Activated CD8-positive, alpha-beta memory T cell treated with anti-CD3 and anti-CD28 coated beads, Interleukin-2, amount 10 ng/mL, durations not matched to agents 7 days and 5 days (primary cell): ENCODE measurements at regions not wholly inside any gene's neighbourhood (a gene's known extent, or its start where the extent isn't known, plus 50 kb on each side); places are given as distances from the start of the nearest gene placed in this dataset.

Source experiments
- ATAC-seq: fragments of 150-1000 bp; cut with Tn5 transposase; one replicate; pipeline ENCODE4 v1.10.0; 2021; ENCODE audit warnings: moderate library complexity
- CTCF ChIA-PET: fragments of 350-600 bp; sonication (Branson Sonifier 250); formaldehyde crosslinking; loops from one replicate; lab custom pipeline; 2021; ENCODE audit warnings: antibody characterized with exemption; lab: Charles Lee
- DNase-seq: peaks from one replicate; pipeline ENCODE4 v3.0.0-alpha.2; 2020
- H3K27ac Mint-ChIP-seq: one replicate; pipeline ENCODE4 v1.8.0; 2021; ENCODE audit warnings: mild to moderate bottlenecking, mixed read lengths
- H3K27me3 Mint-ChIP-seq: one replicate; pipeline ENCODE4 v1.8.0; 2021; ENCODE audit warnings: mixed read lengths
- H3K36me3 Mint-ChIP-seq: one replicate; pipeline ENCODE4 v1.8.0; 2021; ENCODE audit warnings: mild to moderate bottlenecking, mixed read lengths
- H3K4me1 Mint-ChIP-seq: one replicate; pipeline ENCODE4 v1.8.0; 2021; ENCODE audit warnings: mixed read lengths
- H3K4me3 Mint-ChIP-seq: one replicate; pipeline ENCODE4 v1.8.0; 2021; ENCODE audit warnings: mild to moderate bottlenecking, moderate library complexity, mixed read lengths
- H3K9me3 Mint-ChIP-seq: one replicate; pipeline ENCODE4 v1.8.0; 2022; ENCODE audit warnings: low read depth, mixed read lengths

GRCh38 chr7:25851332-25852210 is 300.4 kb upstream of the NFE2L3 start:
- peak overlapping the region; percentile 6 for H3K27ac Mint-ChIP-seq
- ATAC-seq, result peak; percentile 45
- CTCF ChIA-PET, result interaction anchor here (0.6 to 2.2 kb wide), 14 partner anchors 10 to 1310 kb away, joined by 3 to 17 read pairs (median 4); no protein-coding TSS in a partner anchor

GRCh38 chr7:25852211-25852938 is 299.6 kb upstream of the NFE2L3 start:
- H3K9me3 Mint-ChIP-seq, result no peaks in the 10 kb centered on the region
- H3K27ac Mint-ChIP-seq, result no peak overlapping the region
- no peak for ATAC-seq
- peak overlapping the region; percentile 41 for H3K4me3 Mint-ChIP-seq
- peaks cover 63% of the 10 kb centered on the region for H3K27me3 Mint-ChIP-seq
- DNase-seq, result no peak
- CTCF ChIA-PET, result interaction anchor here (0.6 to 2.2 kb wide), 14 partner anchors 9 to 1309 kb away, joined by 3 to 17 read pairs (median 4); no protein-coding TSS in a partner anchor
- no peaks in the 10 kb centered on the region for H3K36me3 Mint-ChIP-seq
- peaks cover 27% of the 10 kb centered on the region for H3K4me1 Mint-ChIP-seq

More at GRCh38 chr7:25851332-25852210, 300.4 kb upstream of the NFE2L3 start:
- Mint-ChIP-seq H3K27me3 (peaks cover 71% of the 10 kb centered on the region), H3K4me3 (peak overlapping the region; percentile 41), H3K36me3 (no peaks in the 10 kb centered on the region), H3K9me3 (no peaks in the 10 kb centered on the region), H3K4me1 (peaks cover 27% of the 10 kb centered on the region)
- DNase-seq, result peak; percentile 75

DNA sequence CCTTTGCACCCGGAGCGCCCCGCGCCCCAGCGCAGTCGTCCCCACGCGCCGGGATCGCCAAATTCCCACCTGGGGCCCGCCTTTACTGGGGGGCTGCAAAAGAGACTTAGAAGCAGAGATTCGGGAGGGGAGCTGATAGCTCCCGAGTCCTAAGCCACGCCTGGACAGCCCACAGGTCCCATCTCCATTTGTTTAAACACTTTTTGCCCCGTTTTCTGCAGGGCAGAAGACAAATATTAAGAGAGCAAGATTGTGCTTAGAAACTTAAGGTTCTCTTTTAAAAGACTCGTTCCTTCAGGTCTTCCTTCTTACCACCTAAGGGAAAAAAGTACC is 299.1 kb upstream of the NFE2L3 start:
- CTCF ChIA-PET, result interaction anchor here (1.4 to 2.2 kb wide), 4 partner anchors 12 to 1308 kb away, joined by 4 to 17 read pairs (median 8); no protein-coding TSS in a partner anchor
- no peaks in the 10 kb centered on the region for H3K9me3 Mint-ChIP-seq
- no peak overlapping the region for H3K27ac Mint-ChIP-seq
- no peaks in the 10 kb centered on the region for H3K36me3 Mint-ChIP-seq
- H3K4me1 Mint-ChIP-seq, result peaks cover 27% of the 10 kb centered on the region
- no peak overlapping the region for H3K4me3 Mint-ChIP-seq
- H3K27me3 Mint-ChIP-seq, result peaks cover 57% of the 10 kb centered on the region
- DNase-seq, result no peak
- ATAC-seq, result no peak

DNA sequence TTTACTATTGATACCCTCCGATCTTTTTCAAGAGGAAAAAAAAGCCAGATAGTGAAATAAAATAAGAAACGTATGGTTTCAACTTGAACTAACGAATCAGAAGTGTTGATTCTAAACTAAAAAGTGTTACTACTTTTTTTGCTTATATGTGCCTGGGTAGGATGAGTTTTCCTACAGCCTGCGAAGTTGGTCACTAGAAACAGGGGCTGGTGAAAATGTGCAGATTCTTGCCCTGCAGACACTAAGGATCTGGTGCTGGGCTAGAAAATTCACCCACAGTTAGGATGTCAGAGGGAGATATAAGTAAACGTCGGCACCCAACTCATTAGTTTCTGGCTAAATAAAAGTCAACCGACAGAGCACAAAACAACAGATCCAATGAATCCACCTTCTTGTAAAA is 298.7 kb upstream of the NFE2L3 start:
- no peaks in the 10 kb centered on the region for H3K36me3 Mint-ChIP-seq
- CTCF ChIA-PET, result interaction anchor here (1.6 kb wide), 1 partner anchor 9 kb away, joined by 5 read pairs; no protein-coding TSS in a partner anchor
- H3K4me3 Mint-ChIP-seq, result no peak overlapping the region
- no peaks in the 10 kb centered on the region for H3K9me3 Mint-ChIP-seq
- no peak for ATAC-seq
- peaks cover 57% of the 10 kb centered on the region for H3K27me3 Mint-ChIP-seq
- H3K4me1 Mint-ChIP-seq, result peaks cover 27% of the 10 kb centered on the region
- H3K27ac Mint-ChIP-seq, result no peak overlapping the region
- no peak for DNase-seq

GRCh38 chr7:25854059-25854458 is 297.9 kb upstream of the NFE2L3 start:
- no peak overlapping the region for H3K4me3 Mint-ChIP-seq
- ATAC-seq (no peak), DNase-seq (no peak)
- H3K4me1 Mint-ChIP-seq, result peaks cover 33% of the 10 kb centered on the region
- H3K36me3 Mint-ChIP-seq, result peaks cover 2% of the 10 kb centered on the region
- CTCF ChIA-PET, result interaction anchor here (0.9 to 1.6 kb wide), 2 partner anchors 9 to 594 kb away, joined by 4 to 5 read pairs; no protein-coding TSS in a partner anchor
- no peaks in the 10 kb centered on the region for H3K9me3 Mint-ChIP-seq
- H3K27ac Mint-ChIP-seq, result no peak overlapping the region
- peaks cover 56% of the 10 kb centered on the region for H3K27me3 Mint-ChIP-seq

DNA sequence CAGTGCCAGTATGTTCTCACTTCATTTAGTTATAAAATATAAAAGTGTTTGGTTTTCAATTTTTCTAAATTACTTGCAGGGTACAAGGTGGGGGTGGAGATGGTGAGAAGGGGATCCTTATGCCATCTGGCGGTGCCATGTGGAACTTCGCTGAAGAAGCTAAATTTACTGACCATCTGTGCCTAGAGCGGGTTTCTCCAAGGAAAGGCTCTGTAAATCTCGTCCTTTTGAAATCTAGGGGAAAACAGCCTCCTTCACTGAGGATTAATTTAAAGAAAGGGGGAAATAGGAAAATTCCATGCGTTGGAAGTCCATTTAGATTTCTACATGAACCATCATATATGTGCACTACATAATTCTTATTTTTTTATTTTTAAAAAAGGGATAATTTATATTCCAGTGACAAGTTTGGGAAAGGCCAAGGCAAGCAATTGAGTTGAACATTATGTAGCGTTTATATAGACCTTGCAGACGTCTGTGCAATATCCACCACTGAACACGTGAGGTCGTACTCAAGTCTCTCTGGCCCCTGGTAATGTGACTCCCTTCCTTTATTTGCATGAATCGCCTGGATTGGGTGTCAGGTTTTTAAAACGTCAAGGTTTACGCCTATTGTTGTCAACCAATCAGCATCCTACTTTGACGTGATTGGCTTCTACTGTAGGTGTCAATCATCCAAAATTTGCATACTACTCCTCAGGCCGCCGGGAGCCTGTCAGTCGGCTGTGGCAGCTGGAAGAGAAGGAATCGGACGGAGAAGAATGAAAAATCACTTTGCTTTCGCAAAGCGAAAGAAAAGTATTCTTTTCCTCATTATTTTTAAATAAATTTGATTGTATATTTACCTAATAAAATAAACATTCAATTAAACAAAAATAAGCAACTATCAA is 297.1 kb upstream of the NFE2L3 start:
- H3K4me3 Mint-ChIP-seq, result peak overlapping the region; percentile 42
- H3K36me3 Mint-ChIP-seq, result peaks cover 9% of the 10 kb centered on the region
- DNase-seq (peak; percentile 65), ATAC-seq (peak; percentile 38)
- no peaks in the 10 kb centered on the region for H3K9me3 Mint-ChIP-seq
- peak overlapping the region; percentile 46 for H3K27ac Mint-ChIP-seq
- H3K27me3 Mint-ChIP-seq, result peaks cover 49% of the 10 kb centered on the region
- CTCF ChIA-PET, result interaction anchor here (0.7 to 2.2 kb wide), 6 partner anchors 10 to 1306 kb away, joined by 3 to 6 read pairs (median 4); no protein-coding TSS in a partner anchor
- peaks cover 38% of the 10 kb centered on the region for H3K4me1 Mint-ChIP-seq

- no peak overlapping the region for H3K4me3 Mint-ChIP-seq
- peaks cover 37% of the 10 kb centered on the region for H3K27me3 Mint-ChIP-seq
- ATAC-seq, result no peak
- peaks cover 12% of the 10 kb centered on the region for H3K36me3 Mint-ChIP-seq
- H3K9me3 Mint-ChIP-seq, result no peaks in the 10 kb centered on the region
- CTCF ChIA-PET, result interaction anchor here (0.8 to 2.2 kb wide), 6 partner anchors 9 to 1305 kb away, joined by 3 to 6 read pairs (median 3); no protein-coding TSS in a partner anchor
- H3K4me1 Mint-ChIP-seq, result peaks cover 50% of the 10 kb centered on the region
- H3K27ac Mint-ChIP-seq, result no peak overlapping the region
- DNase-seq, result no peak
Observed at GRCh38 chr7:25855854-25856782, 295.9 kb upstream of the NFE2L3 start.

DNA sequence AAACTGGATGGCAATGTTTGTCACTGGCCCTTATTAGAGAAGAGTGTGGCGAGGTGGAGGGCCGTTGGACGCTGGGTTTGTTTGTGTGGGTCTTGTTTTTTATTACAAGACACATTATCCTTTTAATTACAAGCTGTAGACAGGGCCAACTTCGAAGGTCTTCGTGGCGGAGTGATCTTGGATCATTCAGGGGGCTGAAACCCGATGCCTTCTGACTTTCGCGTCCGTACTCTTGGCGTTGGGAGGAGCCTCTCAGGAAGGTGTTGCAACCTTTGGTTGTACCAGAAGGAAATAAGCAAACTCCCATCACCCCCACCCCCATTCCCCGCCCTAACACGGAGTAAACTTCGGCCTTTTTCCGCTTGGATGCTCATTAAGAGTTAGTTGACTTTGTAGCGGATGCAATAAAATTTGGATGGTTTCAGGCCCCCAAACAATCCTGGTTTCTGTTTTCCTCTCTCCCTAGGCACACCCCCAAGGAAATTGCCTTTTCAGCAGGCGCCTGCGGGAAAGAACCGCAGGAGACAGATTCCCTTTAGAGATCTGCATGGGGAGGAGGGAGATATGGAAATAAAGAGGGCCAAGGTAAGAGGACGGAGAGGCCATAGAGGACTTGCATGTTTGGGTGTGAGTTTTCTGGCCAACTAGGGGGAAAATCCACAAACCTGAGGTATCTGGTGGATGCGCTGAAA is 294.5 kb upstream of the NFE2L3 start:
- no peak for DNase-seq
- no peak for ATAC-seq
- peaks cover 37% of the 10 kb centered on the region for H3K27me3 Mint-ChIP-seq
- no peaks in the 10 kb centered on the region for H3K9me3 Mint-ChIP-seq
- no peak overlapping the region for H3K27ac Mint-ChIP-seq
- H3K36me3 Mint-ChIP-seq, result peaks cover 12% of the 10 kb centered on the region
- no peak overlapping the region for H3K4me3 Mint-ChIP-seq
- H3K4me1 Mint-ChIP-seq, result peaks cover 54% of the 10 kb centered on the region
- CTCF ChIA-PET, result interaction anchor here (2.2 kb wide), 1 partner anchor 1304 kb away, joined by 6 read pairs; no protein-coding TSS in a partner anchor

DNA sequence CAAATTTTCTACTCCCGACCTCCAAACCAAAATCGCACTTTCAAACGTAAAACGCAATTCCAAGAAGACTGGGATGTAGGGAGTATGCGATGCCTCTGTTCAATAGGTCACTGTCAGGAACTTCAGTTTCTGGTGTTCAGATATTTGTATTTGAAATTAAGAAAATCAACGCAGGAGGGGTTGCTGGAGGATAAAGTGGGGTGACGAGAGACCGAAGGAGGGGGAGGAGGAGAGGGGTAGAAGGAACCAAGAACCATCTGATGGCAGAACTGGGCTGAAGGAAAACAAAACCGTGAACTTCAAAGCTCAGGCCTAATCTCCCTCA is 293.8 kb upstream of the NFE2L3 start:
- Mint-ChIP-seq H3K27ac (no peak overlapping the region), H3K27me3 (peaks cover 39% of the 10 kb centered on the region), H3K4me3 (no peak overlapping the region), H3K4me1 (peaks cover 56% of the 10 kb centered on the region), H3K36me3 (peaks cover 12% of the 10 kb centered on the region), H3K9me3 (no peaks in the 10 kb centered on the region)
- CTCF ChIA-PET, result no interaction called here
- DNase-seq (no peak), ATAC-seq (no peak)

DNA sequence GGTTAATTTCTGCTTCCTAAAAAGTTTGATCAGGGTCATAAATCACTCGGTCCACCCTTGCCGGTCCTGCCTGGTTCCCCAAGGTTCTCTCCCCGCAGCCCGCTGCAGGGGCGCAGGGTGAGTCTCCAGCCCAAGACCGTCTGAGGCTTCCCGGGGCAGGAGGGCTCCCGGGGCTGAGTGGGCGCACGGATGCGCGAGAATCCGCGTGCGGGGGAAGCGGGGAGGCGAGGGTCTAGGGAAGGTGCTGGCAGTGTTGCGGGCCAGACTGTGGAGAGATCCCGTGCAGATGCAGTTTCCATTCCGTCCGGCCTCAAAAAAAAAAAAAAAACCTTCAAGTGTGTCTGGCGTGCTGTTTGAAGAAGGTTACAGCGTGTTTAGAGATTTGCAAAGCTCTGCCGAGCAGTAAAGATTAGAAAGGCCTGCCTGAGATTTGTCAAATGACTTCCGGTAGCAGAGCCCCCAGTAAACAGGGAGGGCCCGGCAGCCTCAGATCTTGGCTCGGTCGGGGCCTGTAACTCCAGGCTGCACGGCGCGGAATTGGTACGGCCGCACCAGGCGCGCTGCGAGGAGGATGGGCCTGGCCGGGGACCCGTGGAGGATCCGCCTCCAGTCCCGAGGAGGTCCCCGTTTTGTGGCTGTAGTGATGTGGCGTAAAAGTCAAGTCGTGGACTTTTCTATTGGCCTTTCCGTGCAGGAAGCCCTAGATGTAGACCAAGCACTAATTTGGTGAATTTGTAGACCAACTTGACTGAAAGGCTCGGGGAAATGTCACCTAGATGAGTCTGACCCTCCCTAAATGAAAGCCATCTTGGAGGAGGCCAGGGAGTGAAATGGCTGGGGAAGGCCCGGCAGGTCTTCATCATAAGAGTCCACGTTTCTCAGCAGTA is 293.2 kb upstream of the NFE2L3 start:
- CTCF ChIA-PET, result interaction anchor here (0.7 kb wide), 1 partner anchor 1334 kb away, joined by 5 read pairs; no protein-coding TSS in a partner anchor
- Mint-ChIP-seq H3K36me3 (peaks cover 12% of the 10 kb centered on the region), H3K9me3 (no peaks in the 10 kb centered on the region), H3K4me1 (peaks cover 54% of the 10 kb centered on the region), H3K27me3 (peaks cover 39% of the 10 kb centered on the region), H3K27ac (peak overlapping the region; percentile 43), H3K4me3 (no peak overlapping the region)
- DNase-seq (no peak), ATAC-seq (no peak)
